Epithelial cell of proximal tubule (primary cell): ENCODE measurements at regions not wholly inside any gene's neighbourhood (a gene's known extent, or its start where the extent isn't known, plus 50 kb on each side); places are given as distances from the start of the nearest gene placed in this dataset.

ENCODE experiments used
- DNase-seq: peaks from one replicate; pipeline ENCODE4 v3.0.0-alpha.2; 2011; ENCODE audit warnings: low read depth
- H3K4me3 ChIP-seq: 2 replicates; pipeline ENCODE4 v1.5.1; 2011; ENCODE audit warnings: low read depth, mild to moderate bottlenecking, low read length
- CTCF ChIP-seq: conservative IDR thresholded peaks from 2 replicates; pipeline ENCODE4 v1.5.1; 2012; ENCODE audit warnings: low read depth, mild to moderate bottlenecking, low read length

- H3K4me3 ChIP-seq = no peak overlapping the region
- no peak for TF ChIP-seq CTCF
- no peak for DNase-seq
Measured at GRCh38 chr11:15775015-15775541, 581.3 kb downstream of the SOX6 start.

GRCh38 chr11:15775797-15776196 is 580.5 kb downstream of the SOX6 start:
- no peak for TF ChIP-seq CTCF
- no peak for DNase-seq

DNA sequence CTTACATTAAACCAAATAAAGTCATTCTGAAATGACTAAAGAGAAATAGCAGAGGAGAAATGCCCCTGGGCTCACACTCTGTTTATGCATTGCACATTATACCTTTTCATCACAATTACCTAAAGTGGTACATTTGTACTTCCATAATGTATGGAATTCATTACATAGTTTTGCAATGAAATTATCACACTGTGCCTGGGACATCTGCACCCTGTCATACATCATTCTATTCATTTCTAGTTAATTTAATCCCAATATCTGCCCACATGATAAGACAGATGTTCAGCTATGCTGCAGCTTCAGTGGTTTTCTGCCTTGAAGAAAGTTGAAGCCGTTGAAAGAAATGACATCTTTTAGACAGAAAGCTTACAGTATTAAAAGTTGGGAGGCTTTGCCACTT is 580.0 kb downstream of the SOX6 start:
- H3K4me3 ChIP-seq = no peak overlapping the region
- no peak for DNase-seq
- TF ChIP-seq CTCF = no peak

More at GRCh38 chr11:15775797-15776196, 580.5 kb downstream of the SOX6 start:
- H3K4me3 ChIP-seq = no peak overlapping the region

GRCh38 chr11:15779518-15779917 is 576.8 kb downstream of the SOX6 start:
- H3K4me3 ChIP-seq = no peak overlapping the region
- no peak for TF ChIP-seq CTCF
- DNase-seq = no peak

DNA sequence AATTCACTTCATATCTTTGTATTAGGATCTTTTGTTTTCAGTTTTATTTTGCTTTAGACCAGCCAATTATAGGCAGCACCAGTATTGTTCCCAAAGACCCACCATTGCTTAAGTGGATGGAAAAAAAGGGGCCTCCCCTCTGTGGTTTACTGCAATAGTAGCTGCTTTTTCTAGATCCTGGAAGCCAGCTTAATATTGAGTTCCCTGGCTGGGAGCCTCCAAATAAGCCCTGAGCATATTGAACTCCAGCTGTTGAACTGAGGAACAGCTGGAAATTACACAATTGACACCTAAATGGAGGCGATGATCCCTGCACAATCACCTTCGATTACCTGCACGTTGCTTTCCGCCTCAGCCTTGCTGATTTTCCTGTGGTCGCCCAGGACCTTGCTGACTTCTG is 576.0 kb downstream of the SOX6 start:
- TF ChIP-seq CTCF = no peak
- DNase-seq = no peak
- H3K4me3 ChIP-seq = no peak overlapping the region

- no peak for TF ChIP-seq CTCF
- no peak overlapping the region for H3K4me3 ChIP-seq
- DNase-seq = no peak
Measured at GRCh38 chr11:15780837-15781236, 575.5 kb downstream of the SOX6 start.

GRCh38 chr11:15783619-15784018 is 572.7 kb downstream of the SOX6 start:
- no peak overlapping the region for H3K4me3 ChIP-seq
- no peak for DNase-seq
- no peak for TF ChIP-seq CTCF
